Tibial artery (tissue), 4 donors: ENCODE measurements at regions not wholly inside any gene's neighbourhood (a gene's known extent, or its start where the extent isn't known, plus 50 kb on each side); places are given as distances from the start of the nearest gene placed in this dataset.

ENCODE experiments used
- DNase-seq, 2 donors: peaks; one replicate each; pipeline ENCODE4 v3.0.0-alpha.2; 2019
- H3K27ac ChIP-seq, 2 donors: fragments of 200-600 bp; sonication (generic) in 1 of 2; 1 replicate in 1 of 2; 2 replicates in 1 of 2; pipeline ENCODE4 v1.5.1; 2018 to 2019; ENCODE audit warnings: mild to moderate bottlenecking in 1 of 2
- H3K27me3 ChIP-seq, 2 donors: fragments of 200-600 bp; sonication (generic) in 1 of 2; one replicate each; pipeline versions ENCODE4 v1.5.1 to v1.6.0; 2016 to 2019
- H3K36me3 ChIP-seq, 3 donors: fragments of 200-600 bp; sonication (generic) in 2 of 3; one replicate each; pipeline ENCODE4 v1.5.1; 2016 to 2019; ENCODE audit warnings: mild to moderate bottlenecking in 2 of 3
- H3K4me1 ChIP-seq, 4 donors: fragments of 200-600 bp; sonication (generic) in 2 of 4; 1 replicate in 3 of 4; 2 replicates in 1 of 4; pipeline ENCODE4 v1.5.1; 2016 to 2019
- H3K4me3 ChIP-seq, 2 donors: fragments of 200-600 bp; sonication (generic) in 1 of 2; 1 replicate in 1 of 2; 2 replicates in 1 of 2; pipeline ENCODE4 v1.5.1; 2018 to 2019; ENCODE audit warnings: mild to moderate bottlenecking in 2 of 2
- H3K9me3 ChIP-seq, 3 donors: fragments of 200-600 bp; sonication (generic) in 1 of 3; one replicate each; pipeline ENCODE4 v1.5.1; 2016 to 2019
- intact Hi-C: fragments of 100-400 bp; cut with DNase I; formaldehyde crosslinking; loops from one replicate; pipeline ENCODE4 v1.15.0; 2023; ENCODE audit warnings: low total_unique reads
- TF ChIP-seq, protein P1 (sequence below), 2 experiments: fragments of 200-600 bp in 1 of 2; fragments of 450-650 bp in 1 of 2; IDR thresholded peaks; one replicate each; pipeline ENCODE4 v1.5.1; 2017 to 2019; ENCODE audit warnings: antibody characterized with exemption in 2 of 2, mild to moderate bottlenecking in 1 of 2, moderate library complexity in 1 of 2

DNA sequence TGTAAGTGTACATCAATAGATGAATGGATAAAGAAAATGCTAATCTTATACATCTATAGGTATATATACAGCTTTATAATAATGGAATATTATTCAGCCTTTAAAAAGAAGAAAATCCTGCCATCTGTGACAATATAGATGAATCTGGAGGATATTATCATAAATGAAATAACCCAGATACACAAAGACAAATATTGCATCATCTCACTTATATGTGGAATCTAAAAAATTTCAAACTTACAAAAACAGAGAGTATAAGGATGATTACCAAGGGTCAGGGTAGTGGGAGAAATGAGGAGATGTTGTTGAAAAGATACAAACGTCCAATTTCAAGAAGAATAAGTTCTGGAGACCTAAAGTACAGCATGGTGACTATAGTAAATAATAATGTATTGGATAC lies 85.4 kb upstream of the AGTR1 start:
- TF ChIP-seq, protein P1, sequence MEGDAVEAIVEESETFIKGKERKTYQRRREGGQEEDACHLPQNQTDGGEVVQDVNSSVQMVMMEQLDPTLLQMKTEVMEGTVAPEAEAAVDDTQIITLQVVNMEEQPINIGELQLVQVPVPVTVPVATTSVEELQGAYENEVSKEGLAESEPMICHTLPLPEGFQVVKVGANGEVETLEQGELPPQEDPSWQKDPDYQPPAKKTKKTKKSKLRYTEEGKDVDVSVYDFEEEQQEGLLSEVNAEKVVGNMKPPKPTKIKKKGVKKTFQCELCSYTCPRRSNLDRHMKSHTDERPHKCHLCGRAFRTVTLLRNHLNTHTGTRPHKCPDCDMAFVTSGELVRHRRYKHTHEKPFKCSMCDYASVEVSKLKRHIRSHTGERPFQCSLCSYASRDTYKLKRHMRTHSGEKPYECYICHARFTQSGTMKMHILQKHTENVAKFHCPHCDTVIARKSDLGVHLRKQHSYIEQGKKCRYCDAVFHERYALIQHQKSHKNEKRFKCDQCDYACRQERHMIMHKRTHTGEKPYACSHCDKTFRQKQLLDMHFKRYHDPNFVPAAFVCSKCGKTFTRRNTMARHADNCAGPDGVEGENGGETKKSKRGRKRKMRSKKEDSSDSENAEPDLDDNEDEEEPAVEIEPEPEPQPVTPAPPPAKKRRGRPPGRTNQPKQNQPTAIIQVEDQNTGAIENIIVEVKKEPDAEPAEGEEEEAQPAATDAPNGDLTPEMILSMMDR (IDR thresholded peaks at IDR 0.05), result no peak
- Histone ChIP-seq H3K36me3 (no peaks in the 10 kb centered on the region), H3K4me3 (no peak overlapping the region), H3K4me1 (peaks cover 0 to 31% (median 1%) of the 10 kb centered on the region in 4 donors), H3K27me3 (no peaks in the 10 kb centered on the region), H3K27ac (no peak overlapping the region), H3K9me3 (no peaks in the 10 kb centered on the region)
- DNase-seq, result no peak
- intact Hi-C loops, result no loop called here

DNA sequence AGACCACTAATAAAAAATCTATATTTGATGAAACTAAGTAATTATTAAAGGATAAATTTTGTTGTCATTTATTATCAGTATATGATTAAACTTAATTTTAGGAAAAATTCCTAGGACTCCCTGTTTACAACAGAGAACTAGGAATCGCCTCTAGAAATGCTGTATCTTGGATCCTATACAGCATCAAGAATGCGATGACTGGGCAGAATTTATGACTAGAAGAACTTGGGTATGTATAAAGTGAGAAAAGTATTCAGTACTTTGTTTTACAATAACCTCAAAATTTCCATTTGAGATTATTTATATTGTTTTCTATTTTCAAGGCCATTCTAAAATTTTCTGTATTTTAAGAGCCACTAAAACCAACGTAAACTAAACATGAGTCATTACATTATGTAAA lies 82.3 kb upstream of the AGTR1 start:
- DNase-seq, result no peak
- Histone ChIP-seq H3K27ac (peak overlapping the region in 1 of 2 donors; percentile 36), H3K9me3 (no peaks in the 10 kb centered on the region), H3K36me3 (no peaks in the 10 kb centered on the region), H3K4me3 (no peak overlapping the region), H3K27me3 (no peaks in the 10 kb centered on the region), H3K4me1 (peaks cover 0 to 24% (median 0%) of the 10 kb centered on the region in 4 donors)
- intact Hi-C loops, result no loop called here
- TF ChIP-seq, protein P1 (IDR thresholded peaks at IDR 0.05), result no peak

DNA sequence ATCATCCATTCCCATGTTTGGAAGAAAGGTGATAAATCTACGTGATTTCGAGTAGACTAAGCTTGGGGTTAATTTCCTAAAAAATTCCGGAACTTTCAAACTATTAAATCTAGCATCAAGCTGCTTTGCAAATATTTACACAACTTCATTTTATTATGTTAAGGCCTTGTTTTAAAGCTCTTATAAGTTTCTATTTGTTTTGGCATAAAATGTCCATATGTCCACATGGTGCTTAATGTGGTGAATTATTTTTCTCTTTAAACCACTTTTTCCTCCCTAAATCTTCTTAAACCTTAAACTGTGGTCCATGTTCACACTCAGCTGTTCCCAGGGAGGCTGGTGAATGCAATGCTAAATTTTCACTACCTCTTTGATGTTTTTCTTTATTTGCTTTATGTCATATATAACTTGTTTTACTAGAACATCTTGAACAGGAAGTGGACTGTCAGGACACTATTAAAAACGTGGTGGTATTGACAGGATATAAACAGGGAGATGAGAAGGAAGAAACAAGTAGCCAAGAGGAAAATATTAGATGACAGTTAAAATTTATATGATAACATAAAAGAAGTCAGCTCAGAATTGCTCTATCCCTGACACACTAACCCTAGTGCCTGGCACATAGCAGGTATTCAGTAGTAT lies 72.5 kb upstream of the AGTR1 start:
- no peak for DNase-seq
- peak overlapping the region in 1 of 2 donors; percentile 6 for H3K27ac ChIP-seq
- intact Hi-C loops, result no loop called here
- H3K27me3 ChIP-seq, result no peaks in the 10 kb centered on the region
- TF ChIP-seq, protein P1 (IDR thresholded peaks at IDR 0.05), result no peak
- H3K9me3 ChIP-seq, result no peaks in the 10 kb centered on the region
- peaks cover 0 to 12% (median 2%) of the 10 kb centered on the region in 4 donors for H3K4me1 ChIP-seq
- no peak overlapping the region for H3K4me3 ChIP-seq
- no peaks in the 10 kb centered on the region for H3K36me3 ChIP-seq

DNA sequence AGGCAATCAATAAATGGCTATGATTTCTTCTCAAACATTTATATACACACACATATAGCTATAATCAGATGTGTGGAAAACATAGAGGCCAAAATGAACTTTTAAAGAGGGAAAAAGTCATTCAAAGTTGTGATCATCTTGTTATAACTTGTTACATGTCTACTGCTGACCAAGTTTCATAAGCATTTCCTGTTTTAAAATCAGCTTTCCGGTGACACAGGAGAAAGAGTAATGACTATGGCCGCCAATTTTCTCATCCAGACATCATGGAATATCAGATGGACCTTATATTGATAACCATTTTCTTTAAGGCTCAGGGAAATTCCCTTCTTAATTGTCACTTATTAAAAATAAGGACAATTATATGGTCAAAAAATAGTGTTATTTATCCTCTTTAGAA lies 71.7 kb upstream of the AGTR1 start:
- no peaks in the 10 kb centered on the region for H3K27me3 ChIP-seq
- H3K4me1 ChIP-seq, result peaks cover 0 to 12% (median 2%) of the 10 kb centered on the region in 4 donors
- intact Hi-C loops, result no loop called here
- H3K36me3 ChIP-seq, result no peaks in the 10 kb centered on the region
- TF ChIP-seq, protein P1 (IDR thresholded peaks at IDR 0.05), result no peak
- no peak for DNase-seq
- no peak overlapping the region for H3K27ac ChIP-seq
- no peaks in the 10 kb centered on the region for H3K9me3 ChIP-seq
- H3K4me3 ChIP-seq, result no peak overlapping the region

DNA sequence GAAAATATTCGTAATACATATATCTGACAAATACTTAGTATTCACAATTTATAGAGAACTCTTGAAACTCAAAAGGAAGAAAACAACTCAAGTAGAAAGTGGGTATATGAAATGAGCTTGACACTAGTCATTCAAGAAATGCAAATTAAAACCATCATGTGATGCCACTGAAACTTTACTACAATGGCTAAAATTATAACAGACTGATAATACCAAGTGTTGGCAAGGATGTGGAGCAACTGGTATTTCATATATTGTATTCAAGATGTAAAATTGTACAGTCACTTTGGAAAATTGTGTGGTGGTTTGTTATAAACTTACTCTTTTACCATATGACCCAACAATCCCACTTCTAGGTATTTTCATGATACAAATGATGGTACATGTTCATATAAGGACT lies 68.7 kb upstream of the AGTR1 start:
- Histone ChIP-seq H3K27ac (no peak overlapping the region), H3K4me1 (peaks cover 0 to 12% (median 2%) of the 10 kb centered on the region in 4 donors), H3K27me3 (no peaks in the 10 kb centered on the region), H3K36me3 (no peaks in the 10 kb centered on the region), H3K4me3 (no peak overlapping the region), H3K9me3 (no peaks in the 10 kb centered on the region)
- no peak for DNase-seq
- TF ChIP-seq, protein P1 (IDR thresholded peaks at IDR 0.05), result no peak
- intact Hi-C loops, result no loop called here
